Effector memory CD8-positive, alpha-beta T cell (primary cell): ENCODE measurements at regions not wholly inside any gene's neighbourhood (a gene's known extent, or its start where the extent isn't known, plus 50 kb on each side); places are given as distances from the start of the nearest gene placed in this dataset.

Source experiments
- ATAC-seq: fragments of 150-1000 bp; cut with Tn5 transposase; replicated peaks from 2 replicates; pipeline ENCODE4 v1.10.0; 2021; ENCODE audit warnings: mild to moderate bottlenecking, moderate library complexity
- DNase-seq, 3 experiments: peaks; one replicate each; pipeline ENCODE4 v3.0.0; 2021
- H3K27ac Mint-ChIP-seq, 2 donors: one replicate each; pipeline ENCODE4 v1.8.0; 2022; ENCODE audit warnings: mild to moderate bottlenecking in 2 of 2, mixed read lengths in 2 of 2, moderate library complexity in 2 of 2
- H3K27me3 Mint-ChIP-seq, 2 donors: one replicate each; pipeline ENCODE4 v1.8.0; 2022; ENCODE audit warnings: mixed read lengths in 2 of 2
- H3K36me3 Mint-ChIP-seq: one replicate; pipeline ENCODE4 v1.8.0; 2022; ENCODE audit warnings: mild to moderate bottlenecking, moderate library complexity, mixed read lengths; ENCODE audit not compliant: insufficient read depth
- H3K4me1 Mint-ChIP-seq, 2 donors: one replicate each; pipeline ENCODE4 v1.8.0; 2022; ENCODE audit warnings: low read depth in 2 of 2, mixed read lengths in 2 of 2
- H3K4me3 Mint-ChIP-seq, 2 donors: one replicate each; pipeline ENCODE4 v1.8.0; 2022; ENCODE audit warnings: mild to moderate bottlenecking in 2 of 2, mixed read lengths in 2 of 2, moderate library complexity in 2 of 2
- H3K9me3 Mint-ChIP-seq, 2 donors: one replicate each; pipeline ENCODE4 v1.8.0; 2022; ENCODE audit warnings: mixed read lengths in 2 of 2

DNA sequence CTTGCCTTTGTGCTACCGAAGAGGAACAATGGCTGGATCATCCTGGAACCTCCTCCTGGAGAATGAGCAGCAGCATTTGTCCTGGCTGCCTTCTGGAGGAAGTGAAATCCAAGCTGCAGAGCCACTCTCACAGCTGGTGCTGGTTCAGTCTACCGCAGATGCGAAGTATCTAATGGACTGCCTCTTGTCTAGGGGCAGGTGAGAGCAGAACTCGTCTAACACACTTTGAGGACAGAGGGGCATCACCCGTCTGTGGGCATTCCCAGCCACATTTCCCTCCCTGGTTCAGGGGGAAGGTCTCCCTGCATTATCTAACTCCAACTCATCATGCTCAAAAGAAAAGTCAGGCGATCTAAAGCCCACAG lies 338.2 kb upstream of the GATB start:
- peaks cover 81 to 95% of the 10 kb centered on the region in 2 donors for H3K4me1 Mint-ChIP-seq
- DNase-seq, result no peak
- no peaks in the 10 kb centered on the region for H3K27me3 Mint-ChIP-seq
- ATAC-seq, result no peak
- peaks cover 12% of the 10 kb centered on the region for H3K36me3 Mint-ChIP-seq
- peak overlapping the region; percentile 93 to 99 for H3K27ac Mint-ChIP-seq
- H3K4me3 Mint-ChIP-seq, result peak overlapping the region; percentile 24 to 89
- H3K9me3 Mint-ChIP-seq, result peaks cover 2 to 10% of the 10 kb centered on the region in 2 donors

DNA sequence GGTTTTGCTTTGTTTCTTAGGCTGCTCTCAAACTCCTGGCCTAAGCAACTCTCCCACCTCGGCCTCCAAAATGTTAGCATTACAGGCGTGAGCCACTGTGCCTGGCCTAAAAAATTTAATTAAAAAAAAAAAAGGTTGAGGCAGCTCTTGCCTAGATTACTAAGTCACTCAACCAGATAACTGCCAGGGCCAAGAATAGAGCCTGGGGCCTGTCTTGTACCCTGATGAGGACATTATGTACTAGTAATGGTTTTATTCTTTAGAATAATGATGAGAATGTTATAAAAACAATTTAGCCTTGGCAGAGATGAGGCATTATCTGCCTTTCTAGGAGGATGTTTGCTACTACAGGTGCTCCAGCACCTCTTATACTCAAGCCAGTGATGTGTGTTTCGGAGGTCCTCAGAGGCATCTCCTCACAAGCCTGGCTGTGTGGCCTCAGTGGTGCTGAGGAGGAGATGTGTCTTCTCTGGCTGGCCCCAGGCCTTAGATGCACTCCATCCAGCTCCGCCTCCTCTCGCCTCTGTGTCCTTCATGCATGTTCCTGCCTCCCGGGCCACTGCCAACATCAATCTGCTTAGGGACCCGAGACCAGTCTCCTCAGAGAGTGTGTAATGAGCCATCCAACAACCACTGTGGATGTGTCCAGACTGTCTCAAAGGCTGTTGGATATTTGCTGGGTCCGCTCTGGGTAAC lies 337.7 kb upstream of the GATB start:
- H3K4me3 Mint-ChIP-seq, result no peak overlapping the region
- peak overlapping the region; percentile 93 to 99 for H3K27ac Mint-ChIP-seq
- DNase-seq, result no peak
- peaks cover 2 to 10% of the 10 kb centered on the region in 2 donors for H3K9me3 Mint-ChIP-seq
- no peaks in the 10 kb centered on the region for H3K27me3 Mint-ChIP-seq
- ATAC-seq, result no peak
- peaks cover 78 to 94% of the 10 kb centered on the region in 2 donors for H3K4me1 Mint-ChIP-seq
- peaks cover 12% of the 10 kb centered on the region for H3K36me3 Mint-ChIP-seq

DNA sequence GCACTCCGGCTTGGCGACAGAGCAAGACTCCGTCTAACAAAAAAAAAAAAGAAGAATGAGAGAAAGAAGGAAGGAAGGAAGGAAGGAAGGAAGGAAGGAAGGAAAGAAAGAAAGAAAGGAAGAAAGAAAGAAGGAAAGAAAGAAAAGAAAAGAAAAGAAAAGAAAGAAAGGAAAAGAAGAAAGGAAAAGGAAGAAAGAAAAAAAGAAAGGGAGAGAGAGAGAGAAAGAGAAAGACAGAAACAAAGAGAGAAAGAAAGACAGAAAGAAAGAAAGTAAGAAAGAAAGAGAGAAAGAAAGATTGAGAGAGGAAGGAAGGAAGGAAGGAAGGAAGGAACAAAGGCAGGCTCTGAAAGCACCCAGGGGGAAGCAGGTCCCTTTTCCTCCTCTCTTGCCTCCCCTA lies 336.6 kb upstream of the GATB start:
- H3K27ac Mint-ChIP-seq, result peak overlapping the region; percentile 91 to 99
- DNase-seq (no peak), ATAC-seq (no peak)
- peaks cover 2 to 10% of the 10 kb centered on the region in 2 donors for H3K9me3 Mint-ChIP-seq
- peaks cover 12% of the 10 kb centered on the region for H3K36me3 Mint-ChIP-seq
- no peaks in the 10 kb centered on the region for H3K27me3 Mint-ChIP-seq
- peaks cover 71 to 85% of the 10 kb centered on the region in 2 donors for H3K4me1 Mint-ChIP-seq
- peak overlapping the region; percentile 50 for H3K4me3 Mint-ChIP-seq

DNA sequence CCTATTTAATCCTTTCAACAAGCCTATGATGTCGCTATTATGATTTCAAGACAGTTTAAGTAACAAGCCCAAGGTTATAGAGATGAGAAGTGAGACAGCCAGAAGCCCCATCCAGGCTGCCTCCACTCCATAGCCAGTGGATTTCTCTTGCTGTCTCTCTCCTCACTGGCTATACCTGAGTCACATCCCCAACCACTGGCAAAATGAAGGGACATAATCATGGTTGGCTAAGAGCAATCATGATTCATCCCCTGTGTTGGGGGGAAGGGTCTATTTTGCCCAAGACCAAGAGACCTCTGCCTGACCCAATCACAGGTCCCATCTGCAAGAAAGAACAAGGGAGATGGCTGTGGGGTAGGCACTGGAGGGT lies 334.9 kb upstream of the GATB start:
- DNase-seq (no peak), ATAC-seq (no peak)
- Mint-ChIP-seq H3K4me3 (peak overlapping the region in 1 of 2 donors; percentile 49), H3K9me3 (peaks cover under 1 to 4% of the 10 kb centered on the region in 2 donors), H3K27ac (peak overlapping the region; percentile 91 to 99), H3K36me3 (peaks cover 6% of the 10 kb centered on the region), H3K4me1 (peaks cover 60 to 68% of the 10 kb centered on the region in 2 donors), H3K27me3 (no peaks in the 10 kb centered on the region)

DNA sequence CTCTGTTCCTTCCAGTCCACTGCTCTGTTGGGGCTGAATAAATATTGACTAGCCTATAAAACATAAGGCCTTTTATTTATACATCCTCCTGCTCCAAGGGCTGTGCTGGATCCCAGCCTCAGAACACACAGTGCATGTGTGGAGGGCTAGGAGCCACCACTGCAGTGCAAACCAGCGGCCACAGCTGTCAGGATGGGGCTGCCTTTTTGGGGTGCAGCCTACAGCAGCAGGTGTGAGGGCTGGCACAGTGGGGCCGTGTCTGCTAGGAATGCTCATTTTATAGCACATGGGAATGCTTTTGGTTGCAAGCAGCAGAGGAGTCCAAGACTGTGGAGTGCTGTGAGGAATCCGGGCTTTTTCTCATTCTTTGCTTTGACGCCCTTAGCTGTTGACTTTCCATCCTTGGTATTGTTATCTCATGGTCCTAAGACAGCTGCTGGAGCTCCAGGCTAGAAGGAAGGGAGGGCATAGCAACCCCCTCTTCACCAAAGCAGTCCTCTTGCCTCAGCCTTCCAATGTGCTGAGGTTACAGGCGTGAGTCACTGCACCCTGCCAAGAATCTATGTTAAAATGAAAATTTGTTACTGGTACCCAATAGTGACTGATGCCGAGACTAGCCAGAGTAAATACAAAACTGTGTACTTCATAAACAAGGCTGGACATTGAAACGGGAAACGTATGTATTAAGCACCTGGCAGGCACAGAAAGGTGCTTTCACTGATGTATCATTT lies 334.3 kb upstream of the GATB start:
- no peaks in the 10 kb centered on the region for H3K9me3 Mint-ChIP-seq
- H3K4me3 Mint-ChIP-seq, result peak overlapping the region in 1 of 2 donors; percentile 8
- ATAC-seq (no peak), DNase-seq (no peak)
- H3K36me3 Mint-ChIP-seq, result peaks cover under 1% of the 10 kb centered on the region
- peak overlapping the region; percentile 91 to 99 for H3K27ac Mint-ChIP-seq
- H3K27me3 Mint-ChIP-seq, result no peaks in the 10 kb centered on the region
- H3K4me1 Mint-ChIP-seq, result peaks cover 57 to 62% of the 10 kb centered on the region in 2 donors

DNA sequence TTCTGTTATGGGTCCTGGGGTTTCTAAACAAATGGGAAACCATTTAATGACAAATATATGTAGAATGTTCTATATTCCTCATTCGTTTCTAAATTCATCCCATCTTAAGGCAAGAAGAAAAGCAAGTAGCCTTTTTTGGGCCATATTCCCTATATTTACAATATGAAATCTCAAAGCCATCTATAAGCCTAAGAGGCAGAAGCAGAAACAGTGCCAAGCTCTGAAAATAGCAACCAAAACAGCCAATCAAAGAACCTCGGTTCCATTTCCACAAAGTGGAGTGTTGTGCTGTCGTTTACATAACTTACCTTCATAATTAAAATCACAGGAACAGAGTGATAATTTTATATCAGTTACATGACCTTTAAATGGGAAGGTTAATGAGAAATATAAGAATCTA lies 330.6 kb upstream of the GATB start:
- H3K9me3 Mint-ChIP-seq, result no peaks in the 10 kb centered on the region
- no peaks in the 10 kb centered on the region for H3K27me3 Mint-ChIP-seq
- H3K36me3 Mint-ChIP-seq, result peaks cover 2% of the 10 kb centered on the region
- H3K27ac Mint-ChIP-seq, result no peak overlapping the region
- no peak for ATAC-seq
- H3K4me3 Mint-ChIP-seq, result no peak overlapping the region
- H3K4me1 Mint-ChIP-seq, result peaks cover 38 to 42% of the 10 kb centered on the region in 2 donors
- no peak for DNase-seq

DNA sequence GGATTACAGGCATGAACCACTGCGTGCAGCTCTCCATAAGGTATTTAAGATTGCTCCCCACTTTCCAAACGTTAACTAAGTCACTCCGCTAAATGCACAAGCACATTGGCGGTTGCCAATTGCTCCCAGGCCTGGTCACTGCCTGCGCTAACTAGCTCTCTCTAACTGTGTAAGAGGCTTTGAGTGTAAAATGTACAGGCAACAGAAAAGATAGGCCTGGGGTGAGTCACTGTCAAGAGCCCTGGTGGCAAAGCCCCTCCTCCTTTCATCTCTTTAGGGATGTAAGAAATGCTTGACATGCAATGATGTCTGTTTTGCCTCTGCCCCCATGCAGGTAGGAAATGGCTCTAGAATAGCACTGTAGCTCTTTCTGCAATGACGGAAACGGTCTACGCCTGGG lies 329.7 kb upstream of the GATB start:
- Mint-ChIP-seq H3K4me3 (no peak overlapping the region), H3K36me3 (peaks cover 2% of the 10 kb centered on the region), H3K9me3 (no peaks in the 10 kb centered on the region), H3K4me1 (peaks cover 29 to 33% of the 10 kb centered on the region in 2 donors), H3K27ac (no peak overlapping the region), H3K27me3 (no peaks in the 10 kb centered on the region)
- DNase-seq, result no peak
- no peak for ATAC-seq

DNA sequence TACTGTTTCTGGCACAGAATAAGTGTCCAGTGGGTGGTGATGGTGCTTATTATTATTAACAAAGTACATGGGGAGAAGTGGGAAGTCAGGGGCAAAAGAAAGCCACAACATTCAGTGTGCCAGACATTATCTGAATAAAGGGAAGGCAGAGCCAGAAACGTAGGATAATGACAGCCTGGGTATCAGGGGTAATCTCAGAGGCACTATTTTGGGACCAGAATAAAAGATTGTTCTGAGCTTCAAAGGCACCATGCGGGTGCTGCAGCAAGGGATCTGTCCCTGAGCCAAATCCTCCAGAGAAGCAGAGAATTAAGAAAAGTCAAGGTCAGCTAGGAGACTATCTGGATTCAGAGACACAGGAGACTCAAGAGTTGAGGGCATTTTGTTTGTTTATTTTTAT lies 328.8 kb upstream of the GATB start:
- no peak for DNase-seq
- no peak overlapping the region for H3K4me3 Mint-ChIP-seq
- peaks cover 2% of the 10 kb centered on the region for H3K36me3 Mint-ChIP-seq
- H3K27ac Mint-ChIP-seq, result no peak overlapping the region
- ATAC-seq, result no peak
- no peaks in the 10 kb centered on the region for H3K27me3 Mint-ChIP-seq
- H3K4me1 Mint-ChIP-seq, result peaks cover 22 to 23% of the 10 kb centered on the region in 2 donors
- no peaks in the 10 kb centered on the region for H3K9me3 Mint-ChIP-seq

DNA sequence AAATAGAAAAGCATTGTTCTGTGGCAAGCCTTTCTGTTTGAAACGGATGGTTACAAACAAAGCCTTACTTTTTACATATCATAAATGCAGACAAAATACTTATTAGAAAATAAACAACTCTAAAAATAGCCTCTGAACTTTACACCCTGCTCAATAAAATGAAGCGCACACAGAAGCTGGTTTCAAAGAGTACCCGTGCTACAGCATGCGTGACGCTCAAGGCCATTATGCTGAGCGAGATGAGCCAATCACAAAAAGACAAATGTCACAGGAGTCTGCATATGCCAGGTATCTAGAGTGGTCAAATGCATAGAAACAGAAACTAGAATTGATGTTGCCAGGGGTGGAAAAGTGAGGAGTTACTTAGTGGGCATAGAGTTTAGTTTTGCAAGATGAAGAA lies 326.5 kb upstream of the GATB start:
- H3K27ac Mint-ChIP-seq, result no peak overlapping the region
- H3K27me3 Mint-ChIP-seq, result no peaks in the 10 kb centered on the region
- DNase-seq (no peak), ATAC-seq (no peak)
- H3K9me3 Mint-ChIP-seq, result no peaks in the 10 kb centered on the region
- no peak overlapping the region for H3K4me3 Mint-ChIP-seq
- H3K4me1 Mint-ChIP-seq, result peaks cover 10 to 12% of the 10 kb centered on the region in 2 donors
- H3K36me3 Mint-ChIP-seq, result peaks cover 2% of the 10 kb centered on the region

DNA sequence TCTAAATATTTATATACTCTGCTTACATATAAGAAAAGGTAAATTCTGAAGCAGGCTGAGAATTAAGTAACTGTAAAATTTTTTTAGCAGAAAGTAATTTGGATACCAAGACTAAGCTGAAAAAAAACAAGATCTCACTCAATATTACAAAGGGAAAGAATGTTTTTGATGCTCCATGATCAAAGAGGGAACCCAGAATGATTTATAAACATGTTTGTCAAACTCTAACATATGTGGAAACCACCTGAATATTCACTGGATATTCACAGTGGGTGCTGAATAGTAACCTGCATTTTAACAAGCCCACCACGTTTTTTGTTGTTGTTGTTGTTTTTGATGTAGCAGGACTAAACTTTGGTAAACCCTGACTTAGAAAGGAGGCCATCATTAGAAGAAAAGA lies 324.9 kb upstream of the GATB start:
- Mint-ChIP-seq H3K4me1 (peaks cover 20 to 29% of the 10 kb centered on the region in 2 donors), H3K36me3 (peaks cover 2% of the 10 kb centered on the region), H3K9me3 (no peaks in the 10 kb centered on the region), H3K27ac (no peak overlapping the region), H3K4me3 (no peak overlapping the region), H3K27me3 (no peaks in the 10 kb centered on the region)
- ATAC-seq, result no peak
- no peak for DNase-seq

DNA sequence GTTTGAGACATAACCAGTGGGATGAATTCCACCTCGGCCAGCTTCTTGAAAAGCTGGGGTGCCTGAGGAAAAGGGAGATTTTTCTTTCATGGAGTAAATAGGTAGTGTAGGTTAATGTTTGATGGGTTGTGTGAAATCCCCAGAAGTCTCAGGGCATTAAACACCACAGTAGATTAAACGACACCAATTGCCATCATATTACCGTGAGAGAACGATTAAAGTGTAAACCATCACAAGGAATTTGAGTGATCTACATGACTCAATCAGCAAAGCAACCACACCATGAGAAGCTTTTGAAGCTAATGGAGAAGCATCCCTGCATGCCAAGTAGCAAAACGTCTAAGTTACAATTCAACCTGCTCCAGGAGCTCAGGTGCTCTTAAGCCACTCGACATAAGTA lies 322.5 kb upstream of the GATB start:
- H3K4me1 Mint-ChIP-seq, result peaks cover 24 to 33% of the 10 kb centered on the region in 2 donors
- no peak overlapping the region for H3K4me3 Mint-ChIP-seq
- ATAC-seq (no peak), DNase-seq (no peak)
- no peaks in the 10 kb centered on the region for H3K9me3 Mint-ChIP-seq
- no peaks in the 10 kb centered on the region for H3K36me3 Mint-ChIP-seq
- H3K27ac Mint-ChIP-seq, result no peak overlapping the region
- H3K27me3 Mint-ChIP-seq, result no peaks in the 10 kb centered on the region

DNA sequence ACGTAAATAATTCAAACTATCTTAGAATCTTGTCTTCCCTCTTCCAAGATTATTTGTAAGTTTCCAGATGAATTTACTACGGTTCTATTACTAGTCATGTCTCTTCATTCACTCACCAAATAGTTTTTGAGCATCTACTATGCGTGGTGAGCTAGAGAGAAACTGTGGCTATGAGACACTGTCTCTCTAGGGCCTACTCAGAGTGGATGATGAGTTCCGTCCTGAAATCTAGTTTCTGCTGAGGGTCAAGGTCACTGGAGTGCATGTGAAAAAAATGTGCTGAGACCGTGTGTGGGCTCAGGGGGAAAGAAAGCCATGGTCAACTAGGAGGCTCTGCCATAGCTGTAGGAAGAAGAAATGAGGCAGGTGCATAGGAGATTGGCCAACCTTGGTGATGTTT lies 320.2 kb upstream of the GATB start:
- H3K27me3 Mint-ChIP-seq, result no peaks in the 10 kb centered on the region
- DNase-seq (no peak), ATAC-seq (no peak)
- peaks cover 30 to 36% of the 10 kb centered on the region in 2 donors for H3K4me1 Mint-ChIP-seq
- peak overlapping the region in 1 of 2 donors; percentile 90 for H3K27ac Mint-ChIP-seq
- H3K36me3 Mint-ChIP-seq, result no peaks in the 10 kb centered on the region
- H3K4me3 Mint-ChIP-seq, result no peak overlapping the region
- H3K9me3 Mint-ChIP-seq, result no peaks in the 10 kb centered on the region

DNA sequence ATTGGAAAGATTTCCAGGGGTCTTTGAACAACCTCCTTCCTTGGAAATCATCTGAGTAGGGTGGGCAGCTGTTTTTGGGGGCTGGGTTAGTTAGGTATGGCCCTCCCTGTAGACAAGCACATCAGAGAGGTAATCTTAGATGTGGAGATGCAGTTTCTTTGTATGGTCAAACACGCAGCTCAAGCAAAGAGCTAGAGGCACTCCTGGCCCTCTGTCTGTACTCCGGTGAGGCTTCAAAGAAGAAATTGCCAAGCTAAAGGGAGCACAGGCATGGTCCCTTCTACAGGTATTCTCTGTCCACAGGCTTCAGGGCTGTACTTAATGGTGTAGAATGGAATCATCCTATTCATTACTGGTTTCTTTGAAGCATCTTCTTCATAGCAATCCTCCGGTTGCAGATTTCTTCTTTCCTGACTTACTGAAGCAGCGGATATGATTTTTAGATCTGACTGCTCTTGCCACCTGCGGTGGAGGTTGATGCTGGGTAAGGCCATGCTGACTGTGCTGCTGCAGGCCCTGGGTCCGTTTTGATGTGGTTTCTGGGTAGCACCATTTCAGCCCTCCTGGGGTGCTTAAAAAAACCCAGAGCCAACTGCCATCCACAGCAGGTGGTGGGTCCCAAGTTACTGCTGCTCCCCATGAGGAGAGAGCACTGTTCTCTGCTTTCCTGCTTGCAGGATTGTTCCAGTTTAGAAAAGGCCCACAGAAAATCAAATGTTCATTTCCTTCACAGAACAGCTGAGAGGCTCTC lies 318.9 kb upstream of the GATB start:
- Mint-ChIP-seq H3K36me3 (no peaks in the 10 kb centered on the region), H3K27ac (peak overlapping the region; percentile 90 to 92), H3K9me3 (no peaks in the 10 kb centered on the region), H3K4me1 (peaks cover 35 to 45% of the 10 kb centered on the region in 2 donors), H3K4me3 (peak overlapping the region; percentile 53 to 73), H3K27me3 (no peaks in the 10 kb centered on the region)
- DNase-seq (peak; percentile 23 to 35 (median 30)), ATAC-seq (peak; percentile 97)
